NCI-H2227 treated with DMSO at 0.1 percent for 48 hours (cell line): ENCODE measurements at regions not wholly inside any gene's neighbourhood (a gene's known extent, or its start where the extent isn't known, plus 50 kb on each side); places are given as distances from the start of the nearest gene placed in this dataset.

Experiments
- DNase-seq: peaks from one replicate; lab custom pipeline; 2025; lab: John Stamatoyannopoulos, UW

DNA sequence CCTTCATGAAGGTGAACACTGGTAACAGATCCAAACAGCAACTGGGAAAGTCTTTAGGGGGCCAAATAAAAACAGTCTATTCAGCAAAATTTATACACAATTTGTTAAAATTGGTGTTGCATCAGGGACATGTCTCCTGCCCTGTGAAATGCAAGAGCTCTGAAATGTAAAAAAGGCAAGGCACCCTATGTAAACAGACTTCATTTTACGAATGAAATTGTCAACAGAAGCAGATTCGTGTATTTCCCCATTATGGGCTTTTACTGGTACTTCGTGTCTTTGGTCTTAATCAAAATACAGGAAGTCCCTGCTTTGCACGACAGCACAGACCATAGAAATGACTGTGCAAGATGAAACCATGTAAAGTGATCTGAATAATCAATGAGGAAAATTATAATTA lies 127.3 kb upstream of the THBS1 start:
- DNase-seq: no peak

DNA sequence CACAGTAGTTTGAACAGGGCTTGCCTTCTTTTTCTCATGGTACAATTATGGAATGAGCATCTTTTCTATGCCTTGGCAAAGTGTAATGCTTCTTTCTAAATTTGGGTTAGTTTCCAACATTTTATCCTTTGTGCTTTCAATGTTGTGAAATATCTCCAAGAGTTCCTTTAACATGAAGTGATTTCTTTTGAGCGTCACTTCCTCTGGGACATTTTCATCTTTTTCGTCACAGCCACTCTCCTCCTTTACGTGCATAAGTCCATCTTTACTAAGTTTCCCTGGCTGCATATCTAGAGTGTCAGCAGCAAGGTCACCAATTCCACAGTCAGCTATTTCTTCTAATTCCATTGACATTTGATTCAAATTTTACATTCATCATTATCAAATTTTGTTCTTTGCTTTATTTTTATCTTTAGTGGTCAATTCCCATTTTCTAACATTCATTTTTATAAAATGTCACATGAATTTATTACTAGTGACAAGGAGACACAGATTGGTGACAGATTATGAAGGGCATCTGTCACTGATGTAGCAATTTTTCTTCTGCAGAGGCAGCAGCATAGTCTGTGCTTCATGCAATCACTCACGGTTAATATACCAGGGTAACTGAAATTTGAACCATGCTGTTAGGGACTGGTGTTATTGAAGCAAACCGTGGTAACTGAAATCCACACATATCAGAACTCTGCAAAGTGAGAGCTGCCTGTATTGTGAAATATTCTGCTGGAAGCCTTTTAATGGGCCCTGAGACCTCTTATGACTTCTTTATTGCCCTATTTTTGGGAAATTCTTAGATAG lies 126.5 kb upstream of the THBS1 start:
- DNase-seq: no peak

DNA sequence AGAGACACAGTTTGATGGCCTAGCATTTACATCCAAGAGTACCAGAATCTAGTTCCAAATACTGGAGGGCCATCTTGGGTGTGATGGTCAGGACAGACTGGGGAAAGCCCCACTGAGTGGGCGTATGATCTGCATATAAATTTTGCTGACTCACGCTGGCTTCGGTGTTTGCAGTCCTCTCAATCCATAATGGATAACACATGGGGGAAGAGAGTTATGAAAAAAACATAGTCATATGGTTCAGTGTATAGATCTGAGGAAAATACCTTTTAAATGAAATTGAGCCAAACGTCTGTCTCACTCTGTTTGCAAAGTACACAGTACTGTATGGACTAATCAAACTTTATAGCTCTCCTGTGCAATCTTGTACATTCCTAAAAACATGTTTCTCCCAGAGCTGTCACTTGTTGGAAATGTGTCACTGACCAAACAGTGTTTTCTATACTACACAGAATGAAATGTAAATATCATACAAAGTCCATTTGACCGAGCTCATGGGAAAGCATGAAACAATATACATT lies 125.3 kb upstream of the THBS1 start:
- DNase-seq: no peak

DNA sequence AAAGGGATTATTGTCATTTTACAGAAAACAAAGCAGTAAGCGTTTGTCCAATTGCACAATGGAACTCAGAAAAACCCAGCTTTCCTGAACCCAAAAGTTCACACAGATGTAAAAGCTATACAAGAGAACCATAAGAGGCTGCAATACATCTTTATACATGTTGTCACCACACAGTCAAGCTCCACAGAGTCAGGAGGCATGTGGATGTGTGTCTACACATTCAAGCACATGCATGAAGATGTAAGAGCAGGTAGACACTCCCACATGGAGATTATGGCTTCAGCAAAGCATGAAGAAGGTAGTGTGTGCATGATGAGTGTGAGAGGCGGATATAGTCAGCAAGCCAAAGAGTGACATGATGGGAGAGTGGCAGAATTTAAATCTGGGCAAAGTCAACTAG lies 124.7 kb upstream of the THBS1 start:
- no peak for DNase-seq

DNA sequence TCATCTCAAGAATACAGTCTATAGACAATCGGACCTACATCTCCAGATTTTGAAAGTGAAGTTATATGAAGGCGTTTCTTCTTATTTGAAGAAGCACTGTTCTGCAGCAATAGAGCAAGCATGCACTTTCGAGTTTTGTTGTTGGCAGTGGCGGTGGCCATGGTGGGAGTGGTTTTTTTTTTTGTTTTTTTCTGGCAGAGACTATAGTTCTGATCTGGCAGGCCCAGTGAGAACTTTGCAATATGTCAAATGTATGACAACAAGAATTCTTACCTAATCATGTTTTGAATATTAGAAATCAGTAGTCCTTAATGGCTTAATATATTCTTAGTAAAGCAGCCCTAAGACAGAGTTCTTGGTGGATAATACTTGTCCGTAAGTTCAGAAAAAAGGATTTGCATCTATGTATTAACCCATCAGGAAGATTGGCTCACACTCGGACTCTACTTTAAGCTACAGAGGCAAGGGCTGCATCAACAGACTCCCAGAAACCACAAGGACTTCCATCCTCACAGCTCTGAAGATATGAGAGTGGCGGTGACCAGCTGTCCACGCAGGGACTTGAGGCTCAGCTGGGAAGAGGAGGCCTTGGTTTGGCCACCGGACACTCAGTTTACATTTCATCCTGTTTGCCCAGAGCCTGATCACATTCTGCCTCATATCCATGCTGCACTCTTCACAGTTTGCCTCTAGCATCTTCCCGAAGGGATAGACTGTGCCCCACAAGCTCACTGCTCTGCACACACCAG lies 124.1 kb upstream of the THBS1 start:
- DNase-seq: no peak

DNA sequence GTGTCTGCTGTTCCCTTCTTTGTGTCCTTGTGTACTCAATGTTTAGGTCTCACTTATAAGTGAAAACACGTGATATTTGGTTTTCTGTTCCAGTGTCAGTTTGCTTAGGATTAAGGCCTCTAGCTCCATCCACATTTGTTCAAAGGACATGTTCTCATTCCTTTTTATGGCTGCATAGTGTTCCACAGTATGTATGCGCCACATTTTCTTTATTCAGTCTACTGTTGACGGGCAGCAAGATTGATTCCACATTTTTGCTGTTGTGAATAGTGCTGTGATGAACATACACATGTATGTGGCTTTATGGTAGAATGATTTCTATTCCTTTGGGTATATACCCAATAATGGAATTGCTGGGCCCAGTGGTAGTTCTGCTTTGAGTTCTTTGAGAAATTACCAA lies 122.7 kb upstream of the THBS1 start:
- DNase-seq: no peak

DNA sequence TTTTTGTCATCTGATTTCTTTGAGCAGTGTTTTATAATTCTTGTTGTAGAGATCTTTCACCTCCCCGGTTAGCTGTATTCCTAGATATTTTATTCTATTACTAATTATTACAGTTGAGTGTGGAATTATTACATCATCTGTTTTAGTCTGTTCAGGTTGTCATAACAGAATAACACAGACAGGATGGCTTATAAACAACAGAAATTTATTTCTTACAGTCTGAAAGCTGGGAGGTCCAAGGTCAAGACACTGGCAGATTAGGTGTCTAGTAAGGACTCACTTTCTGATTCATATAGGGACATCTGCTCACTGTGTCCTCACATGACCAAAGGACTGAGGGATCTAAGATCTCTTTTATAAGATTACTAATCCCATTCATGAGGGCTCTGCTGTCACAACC lies 121.3 kb upstream of the THBS1 start:
- DNase-seq: no peak

DNA sequence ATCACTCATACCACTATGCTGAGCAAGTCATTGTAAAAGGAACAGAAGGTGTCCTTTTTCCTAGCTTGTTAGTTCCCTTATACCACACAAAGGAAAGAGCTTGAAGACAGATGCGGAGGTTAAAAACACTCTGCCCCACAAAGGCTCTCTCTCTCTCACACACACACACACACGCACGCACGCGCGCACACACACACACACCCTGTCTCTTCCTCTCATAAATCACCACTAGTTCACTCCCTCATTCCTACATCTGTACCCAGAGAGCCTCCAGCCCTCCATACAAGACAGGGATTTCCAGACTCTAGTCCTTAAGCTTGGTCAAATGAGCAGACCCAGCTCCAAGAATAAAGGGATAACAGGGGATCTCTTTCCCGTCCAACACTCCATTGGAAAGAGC lies 120.1 kb upstream of the THBS1 start:
- no peak for DNase-seq

DNA sequence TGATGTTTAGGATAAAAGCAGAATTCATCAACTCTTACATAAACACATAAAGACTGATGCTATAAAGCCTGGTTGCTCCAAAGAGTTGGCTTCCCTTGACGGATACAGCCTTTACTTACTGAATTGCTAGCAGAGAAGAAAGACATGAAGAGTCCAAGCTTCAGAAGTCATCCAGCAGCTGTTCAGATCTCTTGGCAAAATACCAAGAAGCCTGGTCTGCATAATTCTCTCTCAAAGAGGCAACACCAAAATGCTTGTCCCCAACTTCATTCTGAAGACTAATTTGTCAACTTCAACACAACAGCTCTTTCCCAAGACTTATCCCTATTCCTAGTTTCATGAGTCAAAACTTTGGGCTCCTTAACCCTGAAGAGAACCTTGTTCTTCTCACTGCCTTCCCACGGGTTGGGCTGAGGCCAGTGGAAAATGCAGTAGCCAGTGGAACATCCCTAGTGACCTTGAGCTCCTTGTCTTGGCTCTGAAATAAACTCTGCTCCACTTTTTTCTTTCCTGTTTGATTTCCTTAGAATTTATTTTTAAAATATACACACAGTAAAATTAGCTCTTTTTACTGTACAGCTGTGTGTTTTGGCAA lies 119.2 kb upstream of the THBS1 start:
- DNase-seq: no peak

DNA sequence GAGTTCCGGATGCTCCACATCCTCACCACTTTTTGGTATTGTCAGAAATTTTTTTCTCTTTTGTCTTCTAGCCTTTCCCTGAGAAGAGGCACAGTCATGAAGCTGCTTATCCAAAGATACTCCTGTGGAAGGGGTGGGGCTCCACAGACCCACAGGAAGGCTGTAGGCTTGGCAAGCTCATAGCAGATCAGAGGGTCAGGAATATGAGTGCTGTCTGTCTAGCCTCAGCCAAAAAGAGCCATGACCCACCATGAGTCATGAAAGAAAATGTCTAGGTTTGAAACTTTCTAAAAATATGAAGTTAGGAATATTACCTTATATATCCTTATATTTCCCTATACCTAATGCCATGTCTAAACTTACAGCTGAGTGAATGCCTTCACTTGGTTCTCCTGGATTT lies 118.2 kb upstream of the THBS1 start:
- DNase-seq: no peak

DNA sequence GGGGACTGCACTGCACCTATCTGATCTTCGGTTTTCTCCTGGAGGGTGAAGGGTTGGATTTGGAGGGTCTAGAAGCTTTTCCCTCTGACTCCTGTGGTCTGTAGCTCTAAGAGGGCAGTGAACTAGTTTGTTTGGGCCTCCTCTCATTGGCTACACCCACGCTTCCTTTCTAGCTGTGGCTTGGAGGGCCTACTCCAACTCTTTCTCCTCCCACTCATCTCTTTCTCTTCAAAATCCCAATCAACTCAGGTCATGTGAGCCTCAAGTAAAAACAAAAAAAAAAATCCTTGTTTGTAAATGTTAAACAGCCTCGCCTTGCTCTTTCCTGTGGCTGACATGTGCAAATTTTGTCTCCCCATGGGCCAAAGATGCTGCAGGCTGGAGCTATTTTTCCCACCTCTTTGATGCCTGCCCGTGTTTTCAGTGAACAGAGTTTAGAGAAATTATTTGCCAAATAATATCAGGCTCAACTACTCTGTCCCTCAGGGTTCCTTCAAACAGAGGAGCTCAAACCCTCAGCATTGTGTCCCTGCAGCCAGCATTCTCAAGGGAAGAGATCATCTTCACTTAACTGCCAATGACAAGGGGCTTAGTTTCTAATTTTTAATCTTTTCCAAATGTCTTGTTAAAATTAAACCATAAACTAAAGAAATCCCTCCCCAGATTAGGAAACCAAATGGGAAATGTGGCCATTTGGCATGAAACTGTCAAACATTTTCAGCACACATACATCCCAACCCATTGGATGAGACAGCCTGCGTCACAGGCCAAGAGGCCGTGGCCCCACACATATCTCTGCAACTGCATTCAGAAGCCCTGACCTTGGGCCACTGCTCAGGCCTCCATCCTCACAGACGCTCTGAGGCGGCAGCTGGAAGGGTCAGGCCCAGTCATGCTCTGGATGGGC lies 114.8 kb upstream of the THBS1 start:
- no peak for DNase-seq

DNA sequence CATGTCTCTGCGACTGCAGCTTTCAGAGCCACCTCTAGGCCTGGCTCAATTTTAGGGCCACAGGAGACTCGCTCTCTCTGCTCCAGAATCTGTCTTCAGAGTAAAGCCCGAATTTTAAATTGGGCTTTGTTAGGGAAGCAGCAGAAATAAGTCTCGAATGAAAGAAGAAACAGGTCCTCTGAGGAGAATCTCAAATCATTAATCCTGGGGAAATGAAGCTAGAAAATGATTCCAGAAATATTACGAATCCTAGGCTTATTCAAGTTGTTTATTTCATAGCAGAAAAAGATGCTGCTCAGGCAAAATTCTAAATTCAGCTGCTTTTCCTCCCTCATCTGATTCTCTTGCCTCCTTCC lies 114.2 kb upstream of the THBS1 start:
- no peak for DNase-seq

DNA sequence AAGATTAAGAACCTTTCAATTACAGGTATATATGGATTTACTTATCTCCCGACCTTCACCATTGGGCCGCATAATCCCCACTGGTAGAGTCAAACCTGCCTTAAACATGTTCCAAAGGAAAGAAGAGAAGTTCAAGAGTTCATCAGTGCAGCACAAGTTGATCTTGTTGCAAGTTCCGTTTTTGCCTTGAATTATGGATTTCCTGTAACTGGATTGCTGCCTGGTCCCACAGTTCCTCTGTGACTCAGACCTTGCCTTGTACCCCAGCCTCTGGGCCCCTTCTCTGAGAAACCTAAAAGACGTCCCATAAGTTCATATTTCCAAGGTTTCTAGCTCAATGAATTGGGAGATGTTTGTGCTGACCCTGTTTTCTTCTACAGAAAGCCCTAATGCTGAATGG lies 112.5 kb upstream of the THBS1 start:
- DNase-seq: no peak

DNA sequence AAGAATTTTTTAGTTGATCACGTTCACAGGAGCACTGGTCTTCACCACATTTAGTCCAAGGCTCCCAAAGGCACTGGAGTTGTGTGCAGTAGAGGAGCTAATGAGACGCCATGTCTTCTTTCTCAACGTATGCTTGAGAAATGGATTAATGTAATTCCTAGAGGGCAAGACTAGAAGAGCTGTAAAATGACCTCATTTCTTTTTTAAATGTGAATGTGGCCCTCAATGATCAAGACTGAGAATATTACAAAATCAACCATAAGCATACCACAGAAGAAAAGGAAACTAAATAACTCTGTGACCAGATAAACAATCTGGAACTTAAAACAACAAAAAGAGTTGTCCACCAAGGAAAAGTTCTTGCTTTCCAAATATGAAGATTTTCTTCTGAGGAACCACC lies 112.1 kb upstream of the THBS1 start:
- no peak for DNase-seq

DNA sequence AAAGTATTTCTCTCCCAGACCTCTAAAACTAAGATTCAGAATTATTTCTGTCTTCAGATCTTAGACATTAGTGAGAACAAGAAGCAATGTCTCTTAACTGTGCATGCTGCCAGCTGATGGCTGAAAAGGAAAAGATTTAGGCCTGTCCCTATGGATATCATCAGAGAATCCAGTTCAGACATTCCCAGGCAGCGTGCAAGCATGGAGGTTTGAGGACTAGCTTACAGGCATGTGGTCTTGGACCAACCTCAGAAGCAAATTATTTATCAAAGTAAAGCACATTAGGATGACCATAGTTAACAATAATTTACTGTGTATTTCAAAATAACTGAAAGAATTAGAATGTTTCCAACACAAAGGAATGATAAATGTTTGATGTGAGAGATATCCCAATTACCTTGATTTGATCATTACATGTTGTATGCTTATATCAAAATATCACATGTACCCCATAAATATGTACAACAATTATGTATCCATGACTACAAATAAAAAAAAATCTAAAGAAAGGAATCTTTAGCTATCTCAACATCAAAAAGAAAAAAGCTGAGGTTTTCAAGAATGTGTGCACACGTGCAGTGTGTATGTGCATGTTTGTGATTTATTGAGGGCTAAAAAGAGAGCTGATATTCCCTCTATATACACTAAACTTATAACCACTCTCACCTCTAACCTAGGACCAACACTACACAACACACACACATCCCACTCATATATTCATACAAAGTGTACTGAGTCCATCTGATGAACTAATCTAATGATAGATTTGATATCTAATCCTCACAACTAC lies 108.9 kb upstream of the THBS1 start:
- DNase-seq: no peak

DNA sequence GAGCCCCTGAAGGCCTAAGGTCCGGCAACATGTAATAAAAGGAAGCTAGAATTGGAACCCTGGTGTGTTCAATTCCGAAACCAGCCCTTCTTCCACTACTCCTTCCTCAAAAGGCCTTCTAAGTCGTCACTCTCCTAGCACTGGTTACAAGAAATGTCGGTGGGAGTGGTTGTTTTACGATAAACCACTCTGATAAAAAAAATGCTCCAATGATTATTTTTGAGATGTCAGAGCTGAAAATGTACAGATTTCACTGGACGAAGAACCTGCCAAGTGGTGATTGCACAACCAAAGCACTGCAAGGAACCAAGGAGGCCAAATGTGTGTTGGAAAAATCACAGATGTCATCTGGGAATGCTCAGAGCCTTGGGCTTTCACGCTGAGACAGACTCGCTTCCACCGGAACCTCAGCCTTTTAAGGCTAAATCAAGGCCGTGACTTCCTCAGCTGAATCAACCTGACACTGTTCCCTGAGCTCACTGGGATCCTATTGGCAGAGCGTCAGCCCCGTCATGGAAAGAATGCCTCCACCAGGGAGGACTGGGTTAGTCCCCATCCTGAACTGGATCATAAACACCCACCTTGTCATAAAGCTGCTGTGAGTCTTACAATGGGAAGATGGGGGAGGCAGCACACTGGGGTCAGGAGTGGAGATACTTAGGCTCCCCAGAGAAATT lies 108.1 kb upstream of the THBS1 start:
- DNase-seq: no peak

DNA sequence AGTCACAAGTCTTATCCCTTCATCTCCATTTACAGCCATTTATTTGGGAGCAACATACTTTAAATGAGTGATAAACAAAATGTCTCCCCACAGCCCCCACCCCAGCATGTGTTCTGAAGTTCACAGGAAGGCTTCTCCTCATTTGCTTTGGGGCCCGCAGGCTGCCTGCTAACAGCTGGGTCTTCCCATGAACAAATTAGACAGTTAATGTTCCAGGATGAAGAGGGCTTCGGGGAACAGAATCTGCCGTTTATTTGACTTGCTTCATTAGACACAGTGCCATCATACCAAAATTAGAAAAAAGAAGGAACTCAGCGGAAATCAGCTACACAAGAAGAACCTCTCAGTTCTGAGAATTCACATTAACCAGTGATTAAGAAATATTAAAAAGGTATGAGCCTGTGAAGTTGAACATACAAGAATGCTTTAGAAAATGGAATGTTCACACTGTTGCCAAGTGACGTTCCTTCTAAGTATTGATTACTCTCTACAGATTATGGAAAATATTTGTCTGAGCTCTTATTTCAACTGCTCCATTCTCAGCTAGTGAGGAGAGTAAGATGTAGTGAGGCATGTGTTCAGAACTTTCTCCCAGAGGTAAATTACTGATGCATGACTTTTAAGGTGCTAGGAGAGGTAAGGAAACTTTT lies 107.5 kb upstream of the THBS1 start:
- DNase-seq: no peak

DNA sequence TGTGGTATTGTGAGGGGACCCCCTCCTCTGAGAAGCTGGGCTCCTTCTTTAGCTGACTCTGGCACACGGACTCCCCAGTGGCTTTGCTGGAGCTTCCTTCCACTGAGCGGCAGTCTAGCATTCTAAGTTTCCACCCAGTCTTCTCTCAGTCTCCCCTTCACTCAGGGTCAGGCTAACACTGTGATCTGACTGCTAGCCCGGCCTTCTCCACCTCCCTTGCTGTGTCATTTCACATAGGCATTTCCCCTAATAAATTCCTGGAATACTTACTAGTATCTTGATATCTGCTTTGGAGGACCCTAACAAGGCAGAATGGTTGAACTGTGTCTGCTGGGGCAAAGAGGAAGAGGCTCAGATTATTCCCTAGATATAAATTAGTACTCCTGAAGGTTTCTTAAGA lies 106.2 kb upstream of the THBS1 start:
- no peak for DNase-seq

DNA sequence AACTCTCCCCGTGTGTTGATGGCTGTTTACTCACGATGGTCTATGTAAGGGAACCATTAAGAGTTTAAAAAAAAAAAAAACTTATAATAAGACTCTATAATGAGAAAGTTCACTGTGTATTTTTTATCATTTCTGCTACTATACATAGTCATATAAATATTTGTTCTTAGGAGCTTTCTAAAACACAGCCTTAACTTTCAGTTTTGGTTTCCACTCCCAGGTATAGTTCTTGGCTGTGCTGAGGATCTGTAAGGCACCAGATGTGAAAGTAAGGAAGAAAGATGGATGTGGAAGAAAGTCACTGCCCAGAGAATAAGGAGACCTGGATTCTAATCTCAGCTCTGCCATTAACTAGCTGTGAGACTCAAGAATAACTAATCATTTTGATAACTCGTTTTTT lies 101.9 kb upstream of the THBS1 start:
- no peak for DNase-seq

DNA sequence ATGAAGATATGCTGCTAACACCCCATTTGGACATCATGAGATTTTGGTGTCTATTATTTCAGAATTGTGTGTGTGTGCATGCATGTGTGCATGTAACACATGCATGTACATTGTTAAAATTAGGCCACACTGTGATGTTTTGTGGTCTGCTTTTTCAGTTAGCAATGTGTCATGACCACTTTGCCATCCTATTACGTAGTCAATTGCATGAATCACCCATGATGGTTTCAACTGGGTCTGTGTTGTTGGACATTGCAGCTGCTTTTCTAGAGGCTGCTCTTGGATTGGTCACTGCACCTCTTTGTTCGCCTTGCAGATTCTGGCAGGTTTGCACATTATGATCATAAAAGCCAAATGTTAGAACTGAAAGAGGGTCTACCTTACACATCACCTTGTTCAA lies 101.0 kb upstream of the THBS1 start:
- DNase-seq: no peak
